Thymus (tissue), 11 donors: ENCODE measurements at regions not wholly inside any gene's neighbourhood (a gene's known extent, or its start where the extent isn't known, plus 50 kb on each side); places are given as distances from the start of the nearest gene placed in this dataset.

Source experiments
- DNase-seq, 9 donors: peaks; one replicate each; pipeline ENCODE4 v3.0.0-alpha.2; 2013; ENCODE audit warnings: low spot score in 9 of 9, low read depth in 6 of 9, missing footprints in 1 of 9
- H3K27ac ChIP-seq, 2 donors: one replicate each; pipeline ENCODE4 v1.5.1; 2013; ENCODE audit warnings: control low read depth in 1 of 2, low read depth in 1 of 2, low read length in 1 of 2, mild to moderate bottlenecking in 1 of 2, moderate library complexity in 1 of 2
- H3K27me3 ChIP-seq, 2 donors: one replicate each; pipeline ENCODE4 v1.5.1; 2013; ENCODE audit warnings: low read length in 1 of 2; ENCODE audit not compliant: control insufficient read depth in 2 of 2, insufficient read depth in 1 of 2
- H3K36me3 ChIP-seq, 2 donors: one replicate each; pipeline ENCODE4 v1.5.1; 2013; ENCODE audit warnings: low read length in 1 of 2, mild to moderate bottlenecking in 1 of 2, moderate library complexity in 1 of 2; ENCODE audit not compliant: control insufficient read depth in 2 of 2, insufficient read depth in 2 of 2
- H3K4me1 ChIP-seq, 2 donors: one replicate each; pipeline ENCODE4 v1.5.1; 2013; ENCODE audit warnings: low read length in 2 of 2; ENCODE audit not compliant: control insufficient read depth in 2 of 2, insufficient read depth in 2 of 2
- H3K4me3 ChIP-seq, 2 donors: one replicate each; pipeline ENCODE4 v1.5.1; 2013; ENCODE audit warnings: low read length in 2 of 2, control low read depth in 1 of 2, mild to moderate bottlenecking in 1 of 2
- H3K9me3 ChIP-seq, 2 donors: one replicate each; pipeline ENCODE4 v1.5.1; 2013; ENCODE audit warnings: low read length in 1 of 2, mild to moderate bottlenecking in 1 of 2; ENCODE audit not compliant: control insufficient read depth in 2 of 2, insufficient read depth in 1 of 2
- WGBS: extraction: QIAGEN DNeasy Blood & Tissue Kit; methylation state at CpG from one replicate; pipeline ENCODE4 v1.1.7; 2013; 5-methylcytosine and 5-hydroxymethylcytosine counted together
- donor health status: healthy.

DNA sequence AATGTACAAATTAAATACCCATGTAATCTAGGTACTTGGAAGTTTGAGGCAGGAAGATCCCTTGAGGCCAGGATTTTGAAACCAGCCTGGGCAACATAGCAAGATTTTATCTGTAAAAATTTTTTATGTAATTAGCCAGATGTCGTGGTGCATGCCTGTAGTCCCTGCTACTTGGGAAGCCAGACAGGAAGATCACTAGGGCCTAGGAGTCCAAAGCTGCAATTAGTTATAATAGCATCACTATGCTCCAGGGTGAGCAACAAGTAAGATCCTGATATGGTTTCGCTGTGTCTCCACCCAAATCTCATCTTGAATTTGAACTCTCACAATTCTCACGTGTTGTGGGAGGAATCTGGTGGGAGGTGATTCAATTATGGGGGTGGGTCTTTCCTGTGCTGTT is 535.8 kb downstream of the TENT5A start:
- DNase-seq: no peak
- Histone ChIP-seq H3K27ac (no peak overlapping the region), H3K4me3 (no peak overlapping the region), H3K9me3 (peaks cover 0 to 13% of the 10 kb centered on the region in 2 donors), H3K36me3 (no peaks in the 10 kb centered on the region), H3K4me1 (no peaks in the 10 kb centered on the region), H3K27me3 (no peaks in the 10 kb centered on the region)
- 80% methylated on average over 3 of the region's 3 CpGs for WGBS

DNA sequence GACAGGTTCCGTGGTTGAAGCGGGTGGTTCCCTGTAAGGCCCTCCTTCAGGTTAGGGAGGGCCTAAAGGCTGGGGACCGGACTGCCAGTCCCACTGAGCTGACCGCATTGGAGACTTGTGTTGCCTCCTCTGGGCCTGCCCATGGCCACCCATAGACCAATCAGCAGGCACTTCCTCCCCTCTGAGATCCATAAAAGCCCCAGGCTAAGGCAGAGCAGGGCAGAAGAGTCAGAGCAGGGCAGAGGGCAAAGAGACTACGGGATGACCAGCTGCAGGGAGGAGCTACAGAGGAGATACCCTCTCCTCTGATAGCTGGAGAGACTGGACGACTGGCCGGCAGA is 537.4 kb downstream of the TENT5A start:
- DNase-seq: no peak
- Histone ChIP-seq H3K27me3 (no peaks in the 10 kb centered on the region), H3K9me3 (peaks cover 0 to 13% of the 10 kb centered on the region in 2 donors), H3K36me3 (no peaks in the 10 kb centered on the region), H3K27ac (no peak overlapping the region), H3K4me1 (no peaks in the 10 kb centered on the region), H3K4me3 (no peak overlapping the region)
- WGBS: 94% methylated on average over 7 of the region's 7 CpGs

DNA sequence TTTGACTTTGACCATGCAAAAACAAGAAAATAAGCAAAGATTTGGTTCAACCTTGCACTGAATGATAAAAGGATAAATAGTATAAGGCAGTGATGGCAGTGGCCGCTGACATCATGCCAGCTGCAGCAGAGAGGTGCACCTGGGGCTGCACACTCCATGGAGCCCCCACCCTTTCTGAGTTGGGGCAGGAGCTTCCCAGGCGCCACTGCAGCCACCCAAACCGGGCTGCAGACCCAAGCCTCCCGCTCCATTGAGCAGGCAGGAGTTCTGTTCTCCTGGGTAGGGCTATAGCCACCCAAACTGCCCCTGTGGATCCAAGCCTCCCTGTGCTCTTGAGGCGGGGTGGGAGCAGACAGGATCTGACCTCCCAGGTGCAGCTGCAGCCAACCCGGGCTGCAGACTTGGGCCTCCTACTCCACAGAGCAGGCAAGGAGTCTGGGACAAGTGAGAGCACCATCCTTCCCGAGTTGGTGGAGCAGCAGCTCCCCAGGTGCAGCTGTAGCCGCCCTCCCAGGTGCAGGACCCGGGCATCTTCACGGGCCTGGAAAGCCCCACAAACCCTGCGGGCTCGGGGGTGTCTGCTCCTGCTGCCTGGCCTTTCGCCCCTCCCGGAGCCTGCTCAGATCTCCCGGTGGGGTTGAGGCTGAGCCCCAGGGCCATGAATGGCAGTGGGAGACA is 537.9 kb downstream of the TENT5A start:
- Histone ChIP-seq H3K27ac (no peak overlapping the region), H3K9me3 (peaks cover 0 to 13% of the 10 kb centered on the region in 2 donors), H3K4me1 (no peaks in the 10 kb centered on the region), H3K36me3 (no peaks in the 10 kb centered on the region), H3K4me3 (no peak overlapping the region), H3K27me3 (no peaks in the 10 kb centered on the region)
- WGBS: 93% methylated on average over 15 of the region's 15 CpGs
- no peak for DNase-seq

DNA sequence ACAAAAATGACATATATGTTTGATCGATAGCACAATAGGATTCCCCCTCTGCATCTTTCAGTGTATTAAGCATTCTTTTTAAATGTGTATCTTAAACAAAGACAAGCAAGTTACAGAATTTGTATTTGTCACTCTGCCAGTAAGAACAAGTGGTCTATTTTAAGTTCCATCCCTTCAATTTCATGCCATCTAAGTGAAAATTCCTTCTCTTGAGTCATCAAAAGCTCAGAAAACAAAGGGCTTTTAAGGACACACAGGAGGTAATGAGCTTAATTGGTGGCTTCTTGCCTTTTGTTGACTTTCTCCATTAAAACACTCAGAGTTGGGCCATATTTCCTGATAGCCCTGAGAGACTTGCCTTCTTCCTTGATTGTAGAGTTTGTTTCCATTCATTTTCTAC is 547.8 kb downstream of the TENT5A start:
- Histone ChIP-seq H3K9me3 (peaks cover 0 to 3% of the 10 kb centered on the region in 2 donors), H3K27ac (no peak overlapping the region), H3K27me3 (no peaks in the 10 kb centered on the region), H3K4me1 (no peaks in the 10 kb centered on the region), H3K36me3 (no peaks in the 10 kb centered on the region), H3K4me3 (no peak overlapping the region)
- DNase-seq: no peak
- 96% methylated on average over 1 of the region's 1 CpG for WGBS

DNA sequence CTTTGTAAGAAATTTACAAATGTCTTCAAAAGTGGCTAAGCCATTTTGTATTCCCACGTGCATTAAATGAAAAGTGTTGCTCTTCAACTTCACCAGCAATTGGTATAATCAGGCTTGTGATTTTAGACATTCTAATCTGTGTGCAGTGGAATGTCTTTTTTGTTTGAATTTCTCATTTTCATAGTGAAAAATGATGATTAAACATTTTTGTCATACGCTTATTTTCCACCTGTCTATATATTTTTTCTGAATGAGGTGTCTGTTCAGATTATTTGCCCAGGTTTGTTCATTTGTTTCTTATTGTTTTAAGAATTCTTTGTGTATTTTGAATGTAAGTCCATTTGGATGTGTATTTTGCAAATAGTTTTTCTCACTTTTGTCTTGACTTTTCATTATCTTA is 558.1 kb downstream of the TENT5A start:
- H3K27me3 ChIP-seq: no peaks in the 10 kb centered on the region
- H3K4me3 ChIP-seq: no peak overlapping the region
- no peak for DNase-seq
- H3K9me3 ChIP-seq: no peaks in the 10 kb centered on the region
- no peaks in the 10 kb centered on the region for H3K4me1 ChIP-seq
- H3K36me3 ChIP-seq: no peaks in the 10 kb centered on the region
- no peak overlapping the region for H3K27ac ChIP-seq
- WGBS: 72% methylated on average over 2 of the region's 2 CpGs

DNA sequence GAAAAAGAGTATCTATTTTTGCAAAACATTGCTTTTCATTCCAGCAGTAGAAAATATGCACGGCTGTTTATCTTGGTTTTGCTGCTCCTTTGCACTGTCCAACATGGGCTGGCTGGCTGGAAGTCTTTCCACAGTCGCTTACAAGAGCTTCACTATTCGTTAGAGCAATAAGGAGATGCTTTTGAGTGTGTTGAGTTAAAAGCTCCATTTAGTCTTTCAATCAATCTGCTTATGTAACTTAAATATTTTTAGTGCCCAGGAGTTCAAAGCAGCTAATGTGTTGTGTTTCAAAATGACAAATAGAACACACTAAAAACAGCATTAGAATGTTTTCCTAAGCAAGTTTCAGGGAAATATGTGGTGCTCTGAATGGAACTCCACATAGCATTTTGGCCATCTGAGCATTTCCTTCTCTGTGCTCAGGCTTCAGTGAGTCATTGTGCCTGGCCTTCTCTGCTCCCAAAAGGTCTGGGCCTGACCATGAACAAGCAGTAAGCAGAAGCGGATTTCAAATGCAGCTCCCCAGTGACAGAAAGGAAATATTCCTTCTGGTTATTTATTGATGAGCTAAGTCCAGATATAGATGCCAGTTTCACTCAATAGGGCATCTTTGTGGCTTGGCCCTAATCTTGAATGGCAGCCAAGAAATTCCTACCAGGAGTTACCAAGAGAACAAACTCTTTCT is 580.3 kb downstream of the TENT5A start:
- DNase-seq: no peak
- H3K27ac ChIP-seq: no peak overlapping the region
- no peaks in the 10 kb centered on the region for H3K9me3 ChIP-seq
- no peaks in the 10 kb centered on the region for H3K4me1 ChIP-seq
- H3K4me3 ChIP-seq: no peak overlapping the region
- WGBS: 90% methylated on average over 4 of the region's 4 CpGs
- H3K36me3 ChIP-seq: no peaks in the 10 kb centered on the region
- H3K27me3 ChIP-seq: no peaks in the 10 kb centered on the region

DNA sequence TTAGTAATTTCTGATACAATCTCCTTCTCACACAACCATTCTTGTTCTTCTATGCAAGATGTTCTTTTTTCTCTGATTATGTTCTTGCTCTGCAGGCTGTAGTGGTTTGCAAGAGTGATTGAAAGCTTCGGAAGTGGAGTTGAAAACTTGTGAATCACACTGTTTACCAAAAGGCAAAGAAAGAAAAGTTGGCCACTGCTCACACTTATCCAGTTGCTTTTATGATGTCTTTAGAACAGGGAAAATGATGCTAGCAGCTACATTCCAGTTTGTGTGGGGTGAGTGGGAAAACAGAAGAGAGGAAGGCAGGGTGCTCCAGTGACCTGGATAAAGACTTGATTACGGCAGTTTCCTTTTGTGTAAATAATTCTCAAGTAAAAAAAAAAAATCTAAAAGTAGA is 583.3 kb downstream of the TENT5A start:
- Histone ChIP-seq H3K36me3 (no peaks in the 10 kb centered on the region), H3K27ac (no peak overlapping the region), H3K9me3 (no peaks in the 10 kb centered on the region), H3K4me1 (no peaks in the 10 kb centered on the region), H3K27me3 (no peaks in the 10 kb centered on the region), H3K4me3 (no peak overlapping the region)
- 89% methylated on average over 2 of the region's 2 CpGs for WGBS
- DNase-seq: no peak

DNA sequence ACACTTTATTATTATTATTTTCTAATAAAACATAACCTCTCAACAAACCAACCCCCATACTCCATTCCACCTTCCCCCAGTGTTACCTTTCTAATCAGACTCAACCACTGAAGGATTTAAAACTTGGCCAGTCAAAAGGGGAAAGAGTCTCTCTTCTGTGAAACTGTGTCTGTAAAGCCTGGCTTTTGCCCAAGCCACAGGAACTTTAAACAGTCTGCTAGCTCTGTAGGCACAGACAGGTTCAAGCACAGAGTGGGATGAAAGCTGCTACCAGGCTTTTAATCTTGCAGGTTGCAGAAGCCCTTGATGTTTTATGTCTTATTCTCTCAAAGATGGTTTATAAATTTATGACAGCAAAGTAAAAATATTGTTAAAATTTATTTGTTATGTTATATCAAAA is 585.7 kb downstream of the TENT5A start:
- DNase-seq: no peak
- Histone ChIP-seq H3K4me3 (no peak overlapping the region), H3K27me3 (no peaks in the 10 kb centered on the region), H3K9me3 (no peaks in the 10 kb centered on the region), H3K27ac (no peak overlapping the region), H3K36me3 (no peaks in the 10 kb centered on the region), H3K4me1 (no peaks in the 10 kb centered on the region)

DNA sequence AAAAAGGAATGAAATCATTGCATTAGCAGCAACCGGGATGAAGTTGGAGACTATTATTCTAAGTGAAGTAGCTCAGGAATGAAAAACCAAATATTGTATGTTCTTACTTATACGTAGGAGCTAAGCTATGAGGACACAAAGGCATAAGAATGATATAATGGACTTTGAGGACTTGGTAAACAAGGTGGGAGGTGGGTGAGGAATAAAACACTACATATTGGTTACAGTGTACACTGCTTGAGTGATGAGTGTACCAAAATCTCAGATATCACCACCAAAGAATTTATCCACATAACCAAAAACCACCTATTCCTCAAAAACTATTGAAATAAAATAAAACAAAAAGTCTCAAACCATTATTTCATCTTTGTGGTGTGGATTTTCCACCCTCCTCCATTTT is 593.5 kb downstream of the TENT5A start:
- WGBS: 70% methylated on average over 2 of the region's 2 CpGs
- H3K27me3 ChIP-seq: no peaks in the 10 kb centered on the region
- H3K4me1 ChIP-seq: no peaks in the 10 kb centered on the region
- no peaks in the 10 kb centered on the region for H3K9me3 ChIP-seq
- no peaks in the 10 kb centered on the region for H3K36me3 ChIP-seq
- DNase-seq: no peak
- H3K27ac ChIP-seq: no peak overlapping the region
- no peak overlapping the region for H3K4me3 ChIP-seq
